ENCODE measurements at regions not wholly inside any gene's neighbourhood (a gene's known extent, or its start where the extent isn't known, plus 50 kb on each side); places are given as distances from the start of the nearest gene placed in this dataset.

DNA sequence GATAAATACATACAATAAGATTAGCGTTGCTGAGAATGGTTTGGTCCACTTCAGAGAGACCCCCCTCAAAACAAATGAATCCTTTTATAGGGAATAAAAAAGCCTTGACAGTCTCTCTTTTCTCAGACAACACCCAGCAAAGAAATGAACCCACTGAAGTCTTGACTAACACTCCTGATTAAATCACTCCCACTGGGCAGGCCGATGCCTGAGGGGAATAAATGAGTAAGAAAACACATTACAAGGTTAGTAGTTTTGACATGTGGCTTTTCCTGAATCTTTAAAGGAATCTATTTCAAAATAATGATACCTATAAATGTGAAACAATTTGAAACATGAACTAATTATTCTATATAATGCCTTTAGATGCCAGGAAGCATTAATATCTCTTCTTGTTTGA is 146.9 kb upstream of the POGK start:
- TF ChIP-seq POLR2A (IDR thresholded peaks at IDR 0.05) (no peak), POLR2AphosphoS5 (IDR thresholded peaks at IDR 0.05) (no peak)
- TF ChIP-seq, protein P1, sequence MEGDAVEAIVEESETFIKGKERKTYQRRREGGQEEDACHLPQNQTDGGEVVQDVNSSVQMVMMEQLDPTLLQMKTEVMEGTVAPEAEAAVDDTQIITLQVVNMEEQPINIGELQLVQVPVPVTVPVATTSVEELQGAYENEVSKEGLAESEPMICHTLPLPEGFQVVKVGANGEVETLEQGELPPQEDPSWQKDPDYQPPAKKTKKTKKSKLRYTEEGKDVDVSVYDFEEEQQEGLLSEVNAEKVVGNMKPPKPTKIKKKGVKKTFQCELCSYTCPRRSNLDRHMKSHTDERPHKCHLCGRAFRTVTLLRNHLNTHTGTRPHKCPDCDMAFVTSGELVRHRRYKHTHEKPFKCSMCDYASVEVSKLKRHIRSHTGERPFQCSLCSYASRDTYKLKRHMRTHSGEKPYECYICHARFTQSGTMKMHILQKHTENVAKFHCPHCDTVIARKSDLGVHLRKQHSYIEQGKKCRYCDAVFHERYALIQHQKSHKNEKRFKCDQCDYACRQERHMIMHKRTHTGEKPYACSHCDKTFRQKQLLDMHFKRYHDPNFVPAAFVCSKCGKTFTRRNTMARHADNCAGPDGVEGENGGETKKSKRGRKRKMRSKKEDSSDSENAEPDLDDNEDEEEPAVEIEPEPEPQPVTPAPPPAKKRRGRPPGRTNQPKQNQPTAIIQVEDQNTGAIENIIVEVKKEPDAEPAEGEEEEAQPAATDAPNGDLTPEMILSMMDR (IDR thresholded peaks at IDR 0.05) = no peak
